RWPE2 (cell line): ENCODE measurements at regions not wholly inside any gene's neighbourhood (a gene's known extent, or its start where the extent isn't known, plus 50 kb on each side); places are given as distances from the start of the nearest gene placed in this dataset.
A peak's percentile ranks its signal among the peaks of the same experiment; 100 is the strongest.

ENCODE experiments used
- ATAC-seq: fragments of 200-7000 bp; cut with Tn5 transposase; 3 replicates; pipeline ENCODE4 v1.9.1; 2021; ENCODE audit warnings: low read depth
- DNase-seq: peaks from one replicate; pipeline ENCODE4 v3.0.0-alpha.2; 2020; ENCODE audit warnings: low spot score
- H3K27ac ChIP-seq: fragments of 450-650 bp; 2 replicates; pipeline ENCODE4 v1.5.1; 2017; ENCODE audit warnings: mild to moderate bottlenecking; ENCODE audit not compliant: poor library complexity, severe bottlenecking
- H3K27me3 ChIP-seq: fragments of 250-450 bp; sonication (Bioruptor Pico); 2 replicates; pipeline ENCODE4 v1.5.1; 2021; ENCODE audit warnings: mild to moderate bottlenecking, moderate library complexity; ENCODE audit not compliant: insufficient read depth, poor library complexity, severe bottlenecking
- H3K36me3 ChIP-seq: fragments of 250-450 bp; sonication (Bioruptor Pico); 2 replicates; pipeline ENCODE4 v1.5.1; 2020; ENCODE audit warnings: low read depth, mild to moderate bottlenecking, moderate library complexity
- H3K4me1 ChIP-seq: fragments of 250-450 bp; sonication (Bioruptor Pico); 2 replicates; pipeline ENCODE4 v1.5.1; 2021; ENCODE audit warnings: mild to moderate bottlenecking, moderate library complexity; ENCODE audit not compliant: insufficient read depth, poor library complexity, severe bottlenecking
- H3K4me3 ChIP-seq: fragments of 250-450 bp; sonication (Bioruptor Pico); 2 replicates; pipeline ENCODE4 v1.5.1; 2021; ENCODE audit warnings: mild to moderate bottlenecking, moderate library complexity; ENCODE audit not compliant: severe bottlenecking
- H3K9me3 ChIP-seq: fragments of 250-450 bp; sonication (Bioruptor Pico); 2 replicates; pipeline ENCODE4 v1.5.1; 2021; ENCODE audit warnings: mild to moderate bottlenecking, moderate library complexity; ENCODE audit not compliant: severe bottlenecking
- CTCF ChIP-seq: fragments of 450-650 bp; IDR thresholded peaks from one replicate; pipeline ENCODE4 v1.5.1; 2017; ENCODE audit warnings: mild to moderate bottlenecking, moderate library complexity; ENCODE audit not compliant: poor library complexity, severe bottlenecking

DNA sequence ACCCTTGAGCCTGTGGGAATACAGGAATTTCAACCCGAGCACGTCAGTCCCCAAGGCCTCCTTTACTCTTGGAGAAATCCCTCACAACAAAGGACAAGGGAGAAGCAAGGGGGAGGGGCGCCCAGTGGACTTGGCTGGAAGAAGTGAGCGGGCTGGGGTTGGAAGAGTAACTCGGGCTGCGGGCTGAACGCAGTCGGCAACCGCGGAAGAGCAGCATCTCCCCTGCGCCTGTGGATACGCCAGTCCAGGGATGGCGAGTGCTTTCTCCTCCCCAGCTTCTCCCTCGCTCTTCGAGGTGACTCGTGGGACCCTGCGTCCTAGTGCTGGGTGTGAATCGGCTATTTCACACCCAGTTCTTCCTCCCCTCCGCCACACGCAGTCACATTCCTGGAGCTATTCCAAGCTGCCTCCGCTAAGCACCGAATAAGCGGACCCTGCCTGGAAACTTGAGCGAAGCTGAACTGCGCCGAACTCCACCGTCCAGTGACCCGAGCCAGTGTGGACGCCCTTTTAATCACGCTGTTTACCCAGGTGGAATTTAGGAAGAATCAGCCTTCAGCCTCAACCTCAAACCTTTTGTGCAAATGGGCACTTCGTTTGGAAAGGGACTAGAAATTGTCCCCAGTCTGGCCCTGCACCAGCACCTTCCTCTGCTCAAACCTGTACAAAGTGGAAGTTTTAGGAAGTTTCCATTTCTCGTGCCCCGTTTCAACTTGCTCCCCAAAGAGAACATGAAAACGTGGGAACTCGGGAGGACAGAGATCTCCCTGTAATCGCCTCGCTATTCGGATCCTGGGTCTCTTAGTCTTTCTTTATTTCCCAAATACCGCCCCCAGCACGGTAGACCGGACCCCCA lies 64.3 kb upstream of the WDR17 start:
- Histone ChIP-seq H3K4me1 (no peaks in the 10 kb centered on the region), H3K4me3 (peak overlapping the region; percentile 29), H3K9me3 (no peaks in the 10 kb centered on the region), H3K27ac (no peak overlapping the region), H3K36me3 (no peaks in the 10 kb centered on the region), H3K27me3 (peaks cover 10% of the 10 kb centered on the region)
- no peak for TF ChIP-seq CTCF
- ATAC-seq (peak; percentile 32; the same call in 2 of the 3 replicates), DNase-seq (no peak)

GRCh38 chr4:176002007-176002613 lies 63.5 kb upstream of the WDR17 start:
- peak overlapping the region; percentile 29 for H3K4me3 ChIP-seq
- H3K9me3 ChIP-seq: no peaks in the 10 kb centered on the region
- H3K27me3 ChIP-seq: peaks cover 10% of the 10 kb centered on the region
- DNase-seq (no peak), ATAC-seq (peak; percentile 68)
- no peak overlapping the region for H3K27ac ChIP-seq
- H3K4me1 ChIP-seq: no peaks in the 10 kb centered on the region
- no peaks in the 10 kb centered on the region for H3K36me3 ChIP-seq
- no peak for TF ChIP-seq CTCF

GRCh38 chr4:176005766-176006165 lies 59.9 kb upstream of the WDR17 start:
- H3K4me3 ChIP-seq: no peak overlapping the region
- no peaks in the 10 kb centered on the region for H3K4me1 ChIP-seq
- peaks cover 10% of the 10 kb centered on the region for H3K27me3 ChIP-seq
- ATAC-seq (no peak), DNase-seq (no peak)
- H3K36me3 ChIP-seq: no peaks in the 10 kb centered on the region
- TF ChIP-seq CTCF: no peak
- no peaks in the 10 kb centered on the region for H3K9me3 ChIP-seq
- H3K27ac ChIP-seq: no peak overlapping the region

- Histone ChIP-seq H3K9me3 (no peaks in the 10 kb centered on the region), H3K27ac (no peak overlapping the region), H3K27me3 (no peaks in the 10 kb centered on the region), H3K4me1 (no peaks in the 10 kb centered on the region), H3K4me3 (no peak overlapping the region), H3K36me3 (no peaks in the 10 kb centered on the region)
- no peak for ATAC-seq
- no peak for TF ChIP-seq CTCF
- no peak for DNase-seq
Measured at GRCh38 chr4:176009254-176009653, 56.4 kb upstream of the WDR17 start.

DNA sequence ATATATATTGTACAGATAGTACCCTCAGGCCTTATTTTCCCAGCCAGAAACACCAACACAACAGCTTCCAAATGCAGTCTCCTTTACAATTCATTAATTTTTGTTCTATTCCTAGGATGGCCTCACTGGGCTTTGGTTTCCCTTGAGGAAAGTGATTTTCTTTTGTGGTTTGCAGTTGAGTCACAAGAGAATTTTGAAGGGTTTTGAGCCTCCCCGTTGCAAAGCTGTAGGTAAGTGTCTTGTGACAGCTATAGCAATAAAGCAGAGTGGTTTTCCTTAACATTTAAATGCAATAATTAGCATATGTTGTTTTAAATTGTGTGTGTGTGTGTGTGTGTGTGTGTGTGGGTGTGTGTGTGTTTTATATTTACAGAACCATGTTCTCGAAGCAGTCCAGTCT lies 54.1 kb upstream of the WDR17 start:
- no peaks in the 10 kb centered on the region for H3K4me1 ChIP-seq
- TF ChIP-seq CTCF: no peak
- ATAC-seq: no peak

More for the DNA sequence above, 54.1 kb upstream of the WDR17 start:
- Histone ChIP-seq H3K27me3 (no peaks in the 10 kb centered on the region), H3K9me3 (no peaks in the 10 kb centered on the region), H3K4me3 (no peak overlapping the region), H3K36me3 (no peaks in the 10 kb centered on the region), H3K27ac (no peak overlapping the region)
- no peak for DNase-seq
